CMK (cell line): ENCODE measurements at regions not wholly inside any gene's neighbourhood (a gene's known extent, or its start where the extent isn't known, plus 50 kb on each side); places are given as distances from the start of the nearest gene placed in this dataset.
"Not testable (repeated sequence)": the region's sequence is repeated elsewhere in the genome, so short reads cannot be mapped to it uniquely, and the experiment has no call there.

Experiments
- DNase-seq: peaks from one replicate; pipeline ENCODE4 v3.0.0-alpha.2; 2010; ENCODE audit warnings: low read depth

GRCh38 chrX:22534643-22535042 is 261.9 kb downstream of the CBLL2 start:
- no peak for DNase-seq

- no peak for DNase-seq
These were observed 264.1 kb downstream of the CBLL2 start for GRCh38 chrX:22536746-22537304.

GRCh38 chrX:22538580-22538979 is 265.9 kb downstream of the CBLL2 start:
- DNase-seq, result no peak

GRCh38 chrX:22541926-22542325 is 269.2 kb downstream of the CBLL2 start:
- DNase-seq, result no peak

GRCh38 chrX:22542641-22543040 is 269.9 kb downstream of the CBLL2 start:
- DNase-seq, result no peak

GRCh38 chrX:22559506-22559905 is 286.8 kb downstream of the CBLL2 start:
- no peak for DNase-seq

- no peak for DNase-seq
These were observed 302.6 kb downstream of the CBLL2 start for GRCh38 chrX:22575161-22575845.

- DNase-seq, result no peak
These were observed 304.5 kb downstream of the CBLL2 start for GRCh38 chrX:22577181-22577580.

- DNase-seq, result no peak
These were observed 313.1 kb downstream of the CBLL2 start for GRCh38 chrX:22585831-22586230.

GRCh38 chrX:22589845-22590244 is 317.1 kb downstream of the CBLL2 start:
- no peak for DNase-seq

GRCh38 chrX:22594766-22595165 is 322.1 kb downstream of the CBLL2 start:
- no peak for DNase-seq

- DNase-seq, result no peak
These were observed 330.3 kb downstream of the CBLL2 start for GRCh38 chrX:22603060-22603459.

GRCh38 chrX:22609452-22609851 is 336.7 kb downstream of the CBLL2 start:
- not testable (repeated sequence) for DNase-seq

GRCh38 chrX:22616867-22617266 is 344.2 kb downstream of the CBLL2 start:
- no peak for DNase-seq

GRCh38 chrX:22627576-22627975 is 354.9 kb downstream of the CBLL2 start:
- DNase-seq, result no peak

- DNase-seq, result no peak
These were observed 355.6 kb downstream of the CBLL2 start for GRCh38 chrX:22628275-22628674.

GRCh38 chrX:22629105-22629725 is 356.5 kb downstream of the CBLL2 start:
- no peak for DNase-seq

GRCh38 chrX:22634083-22634482 is 361.4 kb downstream of the CBLL2 start:
- DNase-seq, result no peak

- no peak for DNase-seq
These were observed 362.0 kb downstream of the CBLL2 start for GRCh38 chrX:22634751-22635150.

GRCh38 chrX:22648281-22648680 is 351.5 kb upstream of the DDX53 start:
- DNase-seq, result no peak

- DNase-seq, result no peak
These were observed 349.1 kb upstream of the DDX53 start for GRCh38 chrX:22650691-22651090.

GRCh38 chrX:22652596-22652995 is 347.2 kb upstream of the DDX53 start:
- no peak for DNase-seq

- no peak for DNase-seq
These were observed 339.0 kb upstream of the DDX53 start for GRCh38 chrX:22660756-22661155.

GRCh38 chrX:22662776-22663175 is 337.0 kb upstream of the DDX53 start:
- no peak for DNase-seq
